ENCODE measurements at regions not wholly inside any gene's neighbourhood (a gene's known extent, or its start where the extent isn't known, plus 50 kb on each side); places are given as distances from the start of the nearest gene placed in this dataset.

DNA sequence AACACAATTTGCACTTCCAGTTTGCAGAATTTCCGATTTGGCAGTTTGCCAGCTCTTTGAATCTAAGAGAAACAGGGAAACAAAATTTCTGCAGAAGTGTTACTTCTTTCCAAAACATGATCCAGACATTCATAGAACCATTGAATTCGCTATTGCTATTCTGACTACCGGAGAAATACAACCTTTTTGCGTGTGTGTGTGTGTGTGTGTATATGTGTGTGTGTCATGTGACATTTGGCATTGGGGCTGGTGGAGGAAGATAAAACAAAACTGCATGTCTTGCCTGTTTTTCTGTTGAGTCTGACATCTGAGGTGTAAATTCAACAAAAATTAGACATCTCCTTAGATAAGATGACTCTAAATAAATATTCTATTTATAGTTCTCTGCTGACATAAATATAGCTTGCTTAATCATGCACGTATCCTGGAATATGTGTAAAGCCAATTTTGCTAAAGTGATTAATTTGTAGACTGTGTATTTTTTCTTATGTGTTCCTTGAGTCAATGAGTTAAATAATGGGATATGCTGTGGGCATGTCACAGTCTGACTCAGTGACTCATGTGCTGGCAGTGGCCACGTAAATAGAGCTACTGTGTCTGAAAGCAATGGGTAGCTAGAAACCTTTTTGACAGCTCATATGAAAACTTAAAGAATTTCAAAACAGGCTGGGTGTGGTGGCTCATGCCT lies 98.9 kb downstream of the HPGD start:
- TF ChIP-seq CTCF (IDR thresholded peaks at IDR 0.05) (no peak), POLR2AphosphoS5 (IDR thresholded peaks at IDR 0.05) (no peak), POLR2A (IDR thresholded peaks at IDR 0.05) (no peak)

Measured in sigmoid colon (tissue), 4 donors.